Hepatocyte (in vitro differentiated cells): ENCODE measurements at regions not wholly inside any gene's neighbourhood (a gene's known extent, or its start where the extent isn't known, plus 50 kb on each side); places are given as distances from the start of the nearest gene placed in this dataset.

ENCODE experiments used
- EZH2 ChIP-seq: fragments of 200-600 bp; sonication (generic); IDR thresholded peaks from 2 replicates; pipeline ENCODE4 v1.6.1; 2016; ENCODE audit warnings: antibody characterized with exemption, mild to moderate bottlenecking, borderline replicate concordance
- TF ChIP-seq, protein P1 (sequence below): fragments of 200-600 bp; sonication (generic); IDR thresholded peaks from 2 replicates; pipeline ENCODE4 v1.5.1; 2016; ENCODE audit warnings: antibody characterized with exemption, mild to moderate bottlenecking; ENCODE audit not compliant: poor library complexity

DNA sequence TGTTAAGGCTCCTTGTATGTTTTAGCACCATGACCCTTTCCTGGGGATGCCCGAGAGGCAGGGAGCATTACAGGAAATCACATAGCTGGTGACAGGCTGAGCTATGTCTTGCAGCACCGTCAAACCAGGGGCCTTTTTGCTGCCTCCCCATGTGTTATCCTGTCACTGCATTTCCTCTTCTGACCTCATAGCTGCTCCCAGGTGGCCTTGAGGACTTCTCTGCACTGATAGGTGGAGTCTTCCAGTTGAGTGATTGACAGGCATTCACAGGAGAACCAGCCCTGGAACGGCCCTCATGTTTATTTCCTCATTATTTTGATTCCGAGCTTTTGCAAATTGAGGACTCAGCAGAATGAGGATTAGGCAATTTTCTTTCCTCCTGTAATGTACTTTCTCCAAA lies 349.6 kb downstream of the HAPSTR1 start:
- TF ChIP-seq, protein P1, sequence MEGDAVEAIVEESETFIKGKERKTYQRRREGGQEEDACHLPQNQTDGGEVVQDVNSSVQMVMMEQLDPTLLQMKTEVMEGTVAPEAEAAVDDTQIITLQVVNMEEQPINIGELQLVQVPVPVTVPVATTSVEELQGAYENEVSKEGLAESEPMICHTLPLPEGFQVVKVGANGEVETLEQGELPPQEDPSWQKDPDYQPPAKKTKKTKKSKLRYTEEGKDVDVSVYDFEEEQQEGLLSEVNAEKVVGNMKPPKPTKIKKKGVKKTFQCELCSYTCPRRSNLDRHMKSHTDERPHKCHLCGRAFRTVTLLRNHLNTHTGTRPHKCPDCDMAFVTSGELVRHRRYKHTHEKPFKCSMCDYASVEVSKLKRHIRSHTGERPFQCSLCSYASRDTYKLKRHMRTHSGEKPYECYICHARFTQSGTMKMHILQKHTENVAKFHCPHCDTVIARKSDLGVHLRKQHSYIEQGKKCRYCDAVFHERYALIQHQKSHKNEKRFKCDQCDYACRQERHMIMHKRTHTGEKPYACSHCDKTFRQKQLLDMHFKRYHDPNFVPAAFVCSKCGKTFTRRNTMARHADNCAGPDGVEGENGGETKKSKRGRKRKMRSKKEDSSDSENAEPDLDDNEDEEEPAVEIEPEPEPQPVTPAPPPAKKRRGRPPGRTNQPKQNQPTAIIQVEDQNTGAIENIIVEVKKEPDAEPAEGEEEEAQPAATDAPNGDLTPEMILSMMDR: no peak
- TF ChIP-seq EZH2: no peak
